ENCODE measurements at regions not wholly inside any gene's neighbourhood (a gene's known extent, or its start where the extent isn't known, plus 50 kb on each side); places are given as distances from the start of the nearest gene placed in this dataset.
A peak's percentile ranks its signal among the peaks of the same experiment; 100 is the strongest.

- DNase-seq (ENCODE audit: low read depth, low spot score), result no peak
Observed at GRCh38 chr10:10618139-10618538, 399.5 kb upstream of the CELF2 start.

- DNase-seq (ENCODE audit: low read depth, low spot score), result no peak
Observed at GRCh38 chr10:10623958-10624566, 393.6 kb upstream of the CELF2 start.

GRCh38 chr10:10624567-10624962, 393.1 kb upstream of the CELF2 start:
- DNase-seq (ENCODE audit: low read depth, low spot score), result no peak

GRCh38 chr10:10625491-10625890, 392.2 kb upstream of the CELF2 start:
- no peak for DNase-seq (ENCODE audit: low read depth, low spot score)

GRCh38 chr10:10626734-10627133, 390.9 kb upstream of the CELF2 start:
- no peak for DNase-seq (ENCODE audit: low read depth, low spot score)

- no peak for DNase-seq (ENCODE audit: low read depth, low spot score)
Observed at GRCh38 chr10:10627414-10627813, 390.3 kb upstream of the CELF2 start.

GRCh38 chr10:10629512-10629911, 388.2 kb upstream of the CELF2 start:
- no peak for DNase-seq (ENCODE audit: low read depth, low spot score)

GRCh38 chr10:10630281-10630680, 387.4 kb upstream of the CELF2 start:
- no peak for DNase-seq (ENCODE audit: low read depth, low spot score)

GRCh38 chr10:10630782-10631181, 386.9 kb upstream of the CELF2 start:
- DNase-seq (ENCODE audit: low read depth, low spot score), result no peak

- no peak for DNase-seq (ENCODE audit: low read depth, low spot score)
Observed at GRCh38 chr10:10642189-10642588, 375.5 kb upstream of the CELF2 start.

- peak; percentile 30 for DNase-seq (ENCODE audit: low read depth, low spot score)
Observed at GRCh38 chr10:10642751-10643150, 374.9 kb upstream of the CELF2 start.

- no peak for DNase-seq (ENCODE audit: low read depth, low spot score)
Observed at GRCh38 chr10:10644008-10644646, 373.5 kb upstream of the CELF2 start.

- DNase-seq (ENCODE audit: low read depth, low spot score), result no peak
Observed at GRCh38 chr10:10644676-10645385, 372.8 kb upstream of the CELF2 start.

- no peak for DNase-seq (ENCODE audit: low read depth, low spot score)
Observed at GRCh38 chr10:10647331-10647730, 370.3 kb upstream of the CELF2 start.

- DNase-seq (ENCODE audit: low read depth, low spot score), result no peak
Observed at GRCh38 chr10:10657139-10657760, 360.4 kb upstream of the CELF2 start.

- DNase-seq (ENCODE audit: low read depth, low spot score), result no peak
Observed at GRCh38 chr10:10658172-10658785, 359.4 kb upstream of the CELF2 start.

- no peak for DNase-seq (ENCODE audit: low read depth, low spot score)
Observed at GRCh38 chr10:10660054-10660453, 357.6 kb upstream of the CELF2 start.

- no peak for DNase-seq (ENCODE audit: low read depth, low spot score)
Observed at GRCh38 chr10:10661176-10661575, 356.5 kb upstream of the CELF2 start.

- DNase-seq (ENCODE audit: low read depth, low spot score), result no peak
Observed at GRCh38 chr10:10662716-10663408, 354.8 kb upstream of the CELF2 start.

- no peak for DNase-seq (ENCODE audit: low read depth, low spot score)
Observed at GRCh38 chr10:10663622-10664021, 354.1 kb upstream of the CELF2 start.

GRCh38 chr10:10665750-10666149, 351.9 kb upstream of the CELF2 start:
- no peak for DNase-seq (ENCODE audit: low read depth, low spot score)

- no peak for DNase-seq (ENCODE audit: low read depth, low spot score)
Observed at GRCh38 chr10:10667466-10667865, 350.2 kb upstream of the CELF2 start.
